PC-9 (cell line): ENCODE measurements at regions not wholly inside any gene's neighbourhood (a gene's known extent, or its start where the extent isn't known, plus 50 kb on each side); places are given as distances from the start of the nearest gene placed in this dataset.

Source experiments
- CTCF ChIP-seq: fragments of 200-600 bp; sonication (generic); conservative IDR thresholded peaks from 2 replicates; pipeline ENCODE4 v1.6.1; 2017; ENCODE audit warnings: mixed run types, antibody characterized with exemption, mild to moderate bottlenecking, moderate library complexity
- EZH2 ChIP-seq: fragments of 200-600 bp; sonication (generic); IDR thresholded peaks from 2 replicates; pipeline ENCODE4 v1.8.0; 2017; ENCODE audit warnings: antibody characterized with exemption, low read depth

- TF ChIP-seq CTCF (no peak), EZH2 (no peak)
Measured at GRCh38 chr13:53719281-53719680, 690.7 kb downstream of the OLFM4 start.
